HG02938 (cell line): ENCODE measurements at regions not wholly inside any gene's neighbourhood (a gene's known extent, or its start where the extent isn't known, plus 50 kb on each side); places are given as distances from the start of the nearest gene placed in this dataset.
"Not testable (repeated sequence)": the region's sequence is repeated elsewhere in the genome, so short reads cannot be mapped to it uniquely, and the experiment has no call there.

Experiments used
- ATAC-seq: cut with Tn5 transposase; IDR thresholded peaks from one replicate; pipeline ENCODE4 v1.9.1; 2021; ENCODE audit warnings: mild to moderate bottlenecking, moderate library complexity; ENCODE audit not compliant: unreplicated experiment

- no peak for ATAC-seq
These were observed 389.9 kb upstream of the EMCN start for GRCh38 chr4:100907465-100908454.

DNA sequence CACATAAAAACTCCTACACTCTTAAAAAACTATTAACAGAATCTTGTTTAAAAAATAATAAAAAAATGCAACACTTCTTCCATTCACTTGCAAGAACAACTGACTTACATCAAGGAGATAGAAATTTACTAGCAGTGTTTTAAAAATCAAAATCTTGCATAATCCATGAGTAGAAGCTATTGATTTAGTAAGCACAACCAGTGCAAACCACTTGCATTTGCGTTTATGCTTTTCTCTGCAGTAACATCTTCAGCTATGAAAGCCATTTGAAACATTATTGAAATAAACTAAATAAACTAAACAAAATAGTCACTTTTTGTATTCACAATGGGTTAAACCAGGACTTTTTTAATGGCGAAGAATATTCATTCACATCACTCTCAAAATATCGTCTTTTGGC is 389.2 kb upstream of the EMCN start:
- ATAC-seq, result no peak

- not testable (repeated sequence) for ATAC-seq
These were observed 383.1 kb upstream of the EMCN start for GRCh38 chr4:100900945-100901344.

DNA sequence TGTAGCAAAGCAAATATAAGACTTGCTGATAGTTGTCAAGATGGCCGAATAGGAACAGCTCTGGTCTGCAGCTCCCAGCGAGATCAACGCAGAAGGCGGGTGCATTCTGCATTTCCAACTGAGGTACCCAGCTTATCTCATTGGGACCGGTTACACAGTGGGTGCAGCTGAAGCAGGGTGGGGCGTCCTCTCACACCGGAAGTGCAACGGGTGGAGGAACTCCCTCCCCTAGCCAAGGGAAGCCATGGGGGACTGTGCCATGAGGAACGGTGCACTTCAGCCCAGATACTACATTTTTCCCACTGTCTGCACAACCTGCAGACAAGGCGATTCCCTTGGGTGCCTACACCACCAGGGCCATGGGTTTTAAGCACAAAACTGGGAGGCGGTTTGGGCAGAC is 382.3 kb upstream of the EMCN start:
- ATAC-seq, result no peak

- ATAC-seq, result no peak
These were observed 381.0 kb upstream of the EMCN start for GRCh38 chr4:100898844-100899243.

- ATAC-seq, result peak; percentile 89
These were observed 377.9 kb upstream of the EMCN start for GRCh38 chr4:100895556-100896197.

DNA sequence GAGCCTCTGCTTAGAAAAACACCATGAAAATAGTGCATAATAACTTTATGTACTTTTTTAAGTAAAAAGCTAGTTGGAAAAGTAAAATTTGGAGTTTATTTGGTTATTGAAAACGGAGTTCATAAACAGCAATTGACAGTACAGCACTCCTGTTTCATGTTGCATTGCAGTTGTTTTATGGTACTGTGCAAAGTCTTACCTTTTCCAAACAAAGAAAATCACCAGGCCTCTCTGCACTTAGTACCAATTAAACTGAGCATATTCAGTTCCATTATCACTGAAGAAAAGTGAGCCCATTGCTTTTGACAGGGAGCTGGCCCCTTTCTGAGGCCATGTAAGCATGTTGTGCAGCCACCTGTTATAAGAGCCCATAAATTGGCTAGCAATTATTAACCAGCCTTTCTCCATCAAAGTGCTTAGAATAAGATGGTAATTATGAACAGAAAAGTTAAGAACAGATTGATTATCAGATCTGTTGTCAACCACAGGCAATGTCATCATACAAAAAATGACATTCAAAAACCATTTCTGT is 376.6 kb upstream of the EMCN start:
- no peak for ATAC-seq

DNA sequence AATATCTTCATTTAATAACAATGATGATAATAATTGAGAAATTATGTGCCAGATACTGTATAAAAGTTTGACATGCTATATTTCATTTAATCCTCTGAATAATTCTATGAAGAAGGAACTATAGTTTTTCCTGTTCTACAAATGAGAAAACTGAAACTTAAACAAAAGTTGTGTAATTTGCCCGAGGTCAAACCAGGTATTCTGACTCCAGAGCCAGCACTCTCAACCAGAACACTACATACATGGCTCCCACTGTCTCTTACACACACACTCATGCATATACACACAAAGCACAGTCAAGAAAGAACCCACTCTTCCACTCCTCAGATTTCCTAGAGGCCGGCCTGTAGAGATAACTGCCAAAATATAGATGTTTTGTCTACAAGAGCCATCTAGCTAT is 374.0 kb upstream of the EMCN start:
- ATAC-seq, result no peak

GRCh38 chr4:100889898-100890297 is 372.1 kb upstream of the EMCN start:
- ATAC-seq, result no peak

DNA sequence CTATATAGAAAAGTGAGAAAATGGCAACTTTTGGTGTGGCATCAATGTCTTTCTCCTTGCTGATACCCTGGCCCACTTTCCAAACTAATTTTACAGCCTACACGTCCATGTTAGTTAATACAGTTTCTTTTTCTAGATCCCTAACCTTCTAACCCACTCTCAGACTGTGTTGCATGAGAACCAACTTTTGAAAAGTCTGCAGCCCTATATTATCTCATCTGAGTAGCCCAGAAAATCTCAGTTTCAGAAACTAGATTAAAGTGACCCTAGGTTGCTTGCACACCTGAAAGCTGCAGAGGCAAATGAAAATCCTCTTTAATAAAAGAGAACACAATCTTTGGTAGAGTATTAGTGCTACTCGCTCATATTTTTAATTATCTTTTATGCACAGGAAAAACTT is 371.6 kb upstream of the EMCN start:
- peak; percentile 86 for ATAC-seq

DNA sequence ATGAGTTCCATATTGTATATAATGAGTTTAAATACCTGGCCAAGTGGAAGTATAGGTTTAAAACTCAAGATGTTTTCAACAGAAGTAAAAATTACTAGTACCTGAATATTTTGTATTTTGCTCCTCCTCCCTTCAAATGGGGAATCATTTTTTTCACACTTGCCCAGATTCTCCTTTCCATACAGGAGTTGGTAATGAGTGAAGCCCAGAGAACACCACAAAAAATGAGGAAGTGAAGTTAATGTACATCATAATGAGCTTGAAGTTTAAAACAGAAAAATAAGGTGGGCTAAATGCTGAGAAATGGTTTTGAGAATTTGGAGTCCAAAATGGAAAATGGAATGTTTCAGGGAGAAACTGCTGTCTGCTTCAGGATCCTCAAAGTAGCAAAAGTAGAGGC is 364.8 kb upstream of the EMCN start:
- no peak for ATAC-seq

DNA sequence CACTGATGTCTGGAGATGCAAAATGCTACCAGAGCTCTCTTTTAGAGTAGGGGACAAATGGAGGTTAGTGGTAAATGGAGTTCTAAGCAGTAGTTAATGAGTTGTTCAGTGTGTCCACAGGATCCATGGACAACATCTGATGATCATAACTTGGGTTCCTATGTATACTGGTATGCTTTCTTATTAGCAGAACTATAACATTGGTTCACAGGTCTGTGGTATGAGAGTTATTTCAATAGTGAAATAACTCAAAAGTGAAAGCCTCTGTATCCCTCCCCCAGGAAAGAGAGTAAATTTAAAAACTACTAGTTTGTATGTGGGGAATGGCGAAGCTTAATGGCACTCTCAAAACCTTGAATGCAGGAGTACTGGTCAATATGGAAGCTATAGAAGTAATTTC is 363.5 kb upstream of the EMCN start:
- peak; percentile 52 for ATAC-seq

DNA sequence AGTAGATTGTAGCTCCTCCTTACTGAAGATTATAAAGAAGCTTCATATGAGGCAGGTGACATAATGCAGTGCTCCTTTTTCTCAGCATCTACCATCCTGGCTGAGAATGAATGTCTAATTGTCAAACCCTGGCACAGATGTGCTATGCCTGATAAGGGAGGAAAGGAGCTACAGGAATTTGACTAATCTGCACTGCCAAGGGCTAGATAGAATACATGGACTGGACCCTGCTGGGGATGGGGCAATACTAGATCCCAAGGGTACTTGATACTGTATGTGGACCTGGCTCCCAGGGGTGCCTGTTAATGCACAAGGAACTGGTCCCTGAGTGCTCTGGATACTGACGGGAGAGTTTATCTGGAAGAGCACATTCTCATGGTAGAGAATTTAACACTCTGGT is 362.2 kb upstream of the EMCN start:
- no peak for ATAC-seq

- ATAC-seq, result no peak
These were observed 361.6 kb upstream of the EMCN start for GRCh38 chr4:100879471-100879870.

GRCh38 chr4:100876546-100876945 is 358.7 kb upstream of the EMCN start:
- ATAC-seq, result no peak

DNA sequence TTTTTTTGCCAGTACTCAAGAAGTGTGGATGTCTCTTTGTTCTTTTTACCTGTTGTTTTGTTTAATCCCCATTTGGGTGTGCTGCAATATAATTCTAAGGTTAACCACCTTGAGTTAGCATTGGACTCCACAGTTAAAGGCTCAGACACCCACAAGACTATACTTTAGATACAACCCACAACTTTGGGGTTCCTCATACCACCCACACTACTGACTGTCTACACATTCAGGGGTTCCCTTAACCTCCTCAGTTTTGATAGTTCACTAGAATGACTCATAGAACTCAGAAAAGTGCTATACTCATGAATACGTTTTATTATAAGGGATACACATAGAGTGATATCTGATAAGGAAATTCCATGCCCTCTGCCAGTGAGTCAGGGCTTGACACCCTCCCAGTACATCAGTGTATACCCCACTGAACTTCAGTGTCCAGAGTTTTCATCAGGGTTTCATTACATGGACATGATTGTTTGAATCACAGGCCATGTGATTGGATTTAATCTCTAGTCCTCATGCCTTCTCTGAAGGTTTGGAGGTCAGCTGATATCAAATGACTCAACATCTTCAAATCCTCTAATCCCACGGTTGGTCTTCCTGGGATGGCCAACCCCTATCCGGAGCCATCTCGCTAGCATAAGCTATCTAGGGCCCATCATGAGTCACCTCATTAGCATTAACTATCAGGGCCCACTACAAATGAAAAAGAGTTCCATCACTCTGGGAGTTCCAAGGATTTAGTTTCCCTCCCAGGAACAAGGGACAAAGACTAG is 357.7 kb upstream of the EMCN start:
- ATAC-seq, result no peak

DNA sequence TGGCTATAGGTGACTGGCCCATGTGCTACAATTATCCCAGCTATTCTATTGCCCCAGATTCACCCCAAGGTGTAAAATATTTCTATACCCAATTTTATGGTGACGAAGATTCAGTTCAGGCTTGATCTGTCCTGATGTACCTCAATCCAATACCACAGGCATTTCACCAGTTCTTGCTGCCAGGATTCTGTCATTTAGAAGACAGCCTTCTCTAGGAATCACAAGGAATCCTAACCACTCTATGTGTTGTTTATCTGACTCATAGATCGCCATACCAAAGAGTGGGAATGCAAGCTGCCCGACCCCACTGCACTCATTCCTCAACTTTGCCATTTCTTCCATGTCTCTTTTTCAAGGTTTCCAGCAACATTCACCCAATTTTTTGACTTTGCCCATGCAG is 355.0 kb upstream of the EMCN start:
- no peak for ATAC-seq

DNA sequence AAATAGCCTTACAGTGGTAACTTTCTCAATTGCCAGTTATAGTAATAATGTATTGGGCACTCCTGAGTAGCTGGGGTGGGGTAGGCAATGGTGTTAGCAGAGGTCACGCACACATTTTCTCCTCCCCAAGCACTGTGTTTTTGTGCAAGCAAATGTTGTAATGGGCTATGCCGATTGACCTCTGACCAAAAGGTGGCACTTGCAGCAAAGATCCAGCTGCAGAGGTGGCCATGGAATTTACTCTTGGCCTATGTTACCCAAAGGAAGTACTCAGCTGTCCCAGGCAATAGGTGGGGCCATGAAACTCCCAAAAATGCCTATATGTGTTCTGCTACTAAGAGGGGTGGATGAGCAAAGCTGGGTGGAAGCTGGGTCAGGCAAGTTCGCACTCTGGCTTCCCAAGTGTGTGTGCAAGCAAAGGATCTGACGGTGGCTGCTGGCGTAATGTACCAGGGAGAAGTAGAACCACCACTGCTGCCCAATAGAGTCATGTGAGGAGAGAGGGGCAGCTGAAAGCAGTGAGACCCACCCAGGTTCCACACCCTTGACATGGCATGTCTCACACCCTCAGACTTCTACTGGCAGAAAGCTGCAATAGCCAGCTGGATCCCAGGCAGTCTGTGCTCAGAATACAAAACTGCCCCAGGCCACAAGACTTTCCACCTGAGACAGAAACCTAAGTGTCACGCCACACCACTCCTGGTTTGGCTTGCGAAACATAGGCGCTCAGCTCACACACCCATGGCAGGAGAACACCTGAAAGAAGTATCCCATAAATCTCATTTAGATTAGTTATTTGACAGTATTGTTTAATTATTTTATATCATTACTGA is 353.3 kb upstream of the EMCN start:
- ATAC-seq, result no peak

GRCh38 chr4:100869276-100869675 is 351.5 kb upstream of the EMCN start:
- no peak for ATAC-seq

DNA sequence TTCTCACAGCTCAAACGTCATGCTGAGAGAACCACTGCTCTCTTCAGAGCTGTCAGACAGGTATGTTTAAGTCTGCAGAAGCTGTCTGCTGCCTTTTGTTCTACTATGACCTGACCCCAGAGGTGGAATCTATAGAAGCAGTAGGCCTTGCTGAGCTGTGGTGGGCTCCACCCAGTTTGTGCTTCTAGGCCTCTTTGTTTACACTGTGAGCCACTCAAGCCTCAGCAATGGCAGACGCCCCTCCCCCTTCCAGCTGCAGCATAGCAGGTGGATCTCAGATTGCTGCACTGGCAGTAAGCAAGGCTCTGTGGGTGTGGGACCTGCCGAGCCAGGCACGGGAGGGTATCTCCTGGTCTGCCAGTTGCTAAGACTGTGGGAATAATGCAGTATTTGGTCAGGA is 350.5 kb upstream of the EMCN start:
- ATAC-seq, result not testable (repeated sequence)
